ENCODE measurements at regions not wholly inside any gene's neighbourhood (a gene's known extent, or its start where the extent isn't known, plus 50 kb on each side); places are given as distances from the start of the nearest gene placed in this dataset.

- no peak for TF ChIP-seq CTCF (IDR thresholded peaks at IDR 0.05; ENCODE audit: low read depth, low read length)
- H3K4me1 ChIP-seq (ENCODE audit: low read depth), result no peaks in the 10 kb centered on the region
- no peak for DNase-seq (ENCODE audit: low read depth in 1 of 2, low spot score in 1 of 2)
- H3K9me3 ChIP-seq (ENCODE audit: low read depth), result no peaks in the 10 kb centered on the region
- no peaks in the 10 kb centered on the region for H3K27me3 ChIP-seq
- no peak overlapping the region for H3K27ac ChIP-seq
- H3K36me3 ChIP-seq, result no peaks in the 10 kb centered on the region
- H3K4me3 ChIP-seq, result no peak overlapping the region
Observed at GRCh38 chr16:64321881-64322280, 800.0 kb downstream of the CDH11 start.

GRCh38 chr16:64321066-64321465 is 800.8 kb downstream of the CDH11 start:
- no peaks in the 10 kb centered on the region for H3K9me3 ChIP-seq (ENCODE audit: low read depth)
- H3K4me3 ChIP-seq, result no peak overlapping the region
- H3K36me3 ChIP-seq, result no peaks in the 10 kb centered on the region
- TF ChIP-seq CTCF (IDR thresholded peaks at IDR 0.05; ENCODE audit: low read depth, low read length), result no peak
- no peaks in the 10 kb centered on the region for H3K4me1 ChIP-seq (ENCODE audit: low read depth)
- no peak for DNase-seq (ENCODE audit: low read depth in 1 of 2, low spot score in 1 of 2)
- H3K27me3 ChIP-seq, result no peaks in the 10 kb centered on the region
- no peak overlapping the region for H3K27ac ChIP-seq

- Histone ChIP-seq H3K27me3 (no peaks in the 10 kb centered on the region), H3K9me3 (ENCODE audit: low read depth) (no peaks in the 10 kb centered on the region), H3K4me1 (ENCODE audit: low read depth) (no peaks in the 10 kb centered on the region)
Observed at GRCh38 chr16:64317601-64318000, 804.3 kb downstream of the CDH11 start.

GRCh38 chr16:64313726-64314125 is 808.1 kb downstream of the CDH11 start:
- no peaks in the 10 kb centered on the region for H3K27me3 ChIP-seq
- no peak overlapping the region for H3K4me3 ChIP-seq
- no peak for DNase-seq (ENCODE audit: low read depth in 1 of 2, low spot score in 1 of 2)
- H3K4me1 ChIP-seq (ENCODE audit: low read depth), result no peaks in the 10 kb centered on the region
- no peaks in the 10 kb centered on the region for H3K36me3 ChIP-seq
- H3K9me3 ChIP-seq (ENCODE audit: low read depth), result no peaks in the 10 kb centered on the region
- TF ChIP-seq CTCF (IDR thresholded peaks at IDR 0.05; ENCODE audit: low read depth, low read length), result no peak
- H3K27ac ChIP-seq, result no peak overlapping the region

More at GRCh38 chr16:64317601-64318000, 804.3 kb downstream of the CDH11 start:
- no peak overlapping the region for H3K27ac ChIP-seq
- no peak for TF ChIP-seq CTCF (IDR thresholded peaks at IDR 0.05; ENCODE audit: low read depth, low read length)
- no peak for DNase-seq (ENCODE audit: low read depth in 1 of 2, low spot score in 1 of 2)
- H3K36me3 ChIP-seq, result no peaks in the 10 kb centered on the region
- no peak overlapping the region for H3K4me3 ChIP-seq

GRCh38 chr16:64312980-64313379 is 808.9 kb downstream of the CDH11 start:
- H3K4me1 ChIP-seq (ENCODE audit: low read depth), result no peaks in the 10 kb centered on the region
- TF ChIP-seq CTCF (IDR thresholded peaks at IDR 0.05; ENCODE audit: low read depth, low read length), result no peak

GRCh38 chr16:64312292-64312691 is 809.6 kb downstream of the CDH11 start:
- Histone ChIP-seq H3K36me3 (no peaks in the 10 kb centered on the region), H3K4me3 (no peak overlapping the region), H3K27ac (no peak overlapping the region), H3K27me3 (no peaks in the 10 kb centered on the region), H3K4me1 (ENCODE audit: low read depth) (no peaks in the 10 kb centered on the region), H3K9me3 (ENCODE audit: low read depth) (no peaks in the 10 kb centered on the region)
- TF ChIP-seq CTCF (IDR thresholded peaks at IDR 0.05; ENCODE audit: low read depth, low read length), result no peak
- no peak for DNase-seq (ENCODE audit: low read depth in 1 of 2, low spot score in 1 of 2)

More at GRCh38 chr16:64312980-64313379, 808.9 kb downstream of the CDH11 start:
- H3K4me3 ChIP-seq, result no peak overlapping the region
- no peak overlapping the region for H3K27ac ChIP-seq
- no peaks in the 10 kb centered on the region for H3K36me3 ChIP-seq
- no peak for DNase-seq (ENCODE audit: low read depth in 1 of 2, low spot score in 1 of 2)
- H3K9me3 ChIP-seq (ENCODE audit: low read depth), result no peaks in the 10 kb centered on the region
- no peaks in the 10 kb centered on the region for H3K27me3 ChIP-seq

Measured in cardiac muscle cell (in vitro differentiated cells and primary cell).